ENCODE measurements at regions not wholly inside any gene's neighbourhood (a gene's known extent, or its start where the extent isn't known, plus 50 kb on each side); places are given as distances from the start of the nearest gene placed in this dataset.

- Histone ChIP-seq H3K9me3 (ENCODE audit: control insufficient read depth, low read depth, low read length) (no peaks in the 10 kb centered on the region), H3K36me3 (ENCODE audit: control insufficient read depth in 2 of 2, extremely low read depth in 1 of 2, insufficient read depth in 2 of 2, low read length in 2 of 2) (no peaks in the 10 kb centered on the region), H3K9me1 (ENCODE audit: control insufficient read depth, extremely low read depth, insufficient read depth, low read length) (no peaks in the 10 kb centered on the region), H2AFZ (ENCODE audit: control insufficient read depth, low read length) (no peak overlapping the region), H3K4me2 (ENCODE audit: control insufficient read depth, extremely low read depth, insufficient read depth, low read depth, low read length) (no peak overlapping the region), H4K20me1 (ENCODE audit: control insufficient read depth, extremely low read depth, insufficient read depth, low read length) (no peaks in the 10 kb centered on the region), H3K79me2 (ENCODE audit: control insufficient read depth, insufficient read depth, low read length) (no peaks in the 10 kb centered on the region), H3K4me3 (ENCODE audit: control insufficient read depth in 2 of 3, extremely low read depth in 1 of 3, insufficient read depth in 2 of 3, low read depth in 1 of 3, low read length in 3 of 3) (no peak overlapping the region), H3K4me1 (ENCODE audit: control insufficient read depth, extremely low read depth, insufficient read depth, low read length) (peaks cover 35% of the 10 kb centered on the region), H3K27ac (ENCODE audit: control insufficient read depth, insufficient read depth, low read length) (no peak overlapping the region), H3K27me3 (ENCODE audit: control insufficient read depth, extremely low read depth, insufficient read depth, low read length) (no peaks in the 10 kb centered on the region), H3K9ac (ENCODE audit: control insufficient read depth, extremely low read depth, insufficient read depth, low read length) (no peak overlapping the region)
- DNase-seq (ENCODE audit: low read depth, low spot score), result no peak
- dilution Hi-C loops (cut with MboI; ENCODE audit: extremely low pct_ligation_motif_present, low sequenced_read_pairs), result no loop called here
- FAIRE-seq, result peak; percentile 88
- TF ChIP-seq EZH2 (IDR thresholded peaks at IDR 0.05; ENCODE audit: low read length) (no peak), CTCF (optimal IDR thresholded peaks at IDR 0.05 in 1 of 3, IDR thresholded peaks at IDR 0.05 in 1 of 3, conservative IDR thresholded peaks at IDR 0.05 in 1 of 3; ENCODE audit: extremely low read depth in 1 of 3, insufficient read depth in 2 of 3, low read length in 3 of 3) (no peak)
These were observed 68.3 kb upstream of the ARHGAP29 start for GRCh38 chr1:94305704-94306103.

GRCh38 chr1:94304553-94304952, 67.2 kb upstream of the ARHGAP29 start:
- Histone ChIP-seq H3K4me2 (ENCODE audit: control insufficient read depth, extremely low read depth, insufficient read depth, low read depth, low read length) (peak overlapping the region; percentile 49), H3K36me3 (ENCODE audit: control insufficient read depth in 2 of 2, extremely low read depth in 1 of 2, insufficient read depth in 2 of 2, low read length in 2 of 2) (no peaks in the 10 kb centered on the region), H3K9ac (ENCODE audit: control insufficient read depth, extremely low read depth, insufficient read depth, low read length) (peak overlapping the region; percentile 10), H3K9me1 (ENCODE audit: control insufficient read depth, extremely low read depth, insufficient read depth, low read length) (no peaks in the 10 kb centered on the region), H3K27me3 (ENCODE audit: control insufficient read depth, extremely low read depth, insufficient read depth, low read length) (no peaks in the 10 kb centered on the region), H3K9me3 (ENCODE audit: control insufficient read depth, low read depth, low read length) (no peaks in the 10 kb centered on the region), H2AFZ (ENCODE audit: control insufficient read depth, low read length) (no peak overlapping the region), H3K4me3 (ENCODE audit: control insufficient read depth in 2 of 3, extremely low read depth in 1 of 3, insufficient read depth in 2 of 3, low read depth in 1 of 3, low read length in 3 of 3) (no peak overlapping the region), H4K20me1 (ENCODE audit: control insufficient read depth, extremely low read depth, insufficient read depth, low read length) (no peaks in the 10 kb centered on the region), H3K4me1 (ENCODE audit: control insufficient read depth, extremely low read depth, insufficient read depth, low read length) (peaks cover 47% of the 10 kb centered on the region), H3K27ac (ENCODE audit: control insufficient read depth, insufficient read depth, low read length) (peak overlapping the region; percentile 52), H3K79me2 (ENCODE audit: control insufficient read depth, insufficient read depth, low read length) (no peaks in the 10 kb centered on the region)
- DNase-seq (ENCODE audit: low read depth, low spot score) (no peak), FAIRE-seq (peak; percentile 89)
- dilution Hi-C loops (cut with MboI; ENCODE audit: extremely low pct_ligation_motif_present, low sequenced_read_pairs), result no loop called here
- TF ChIP-seq CTCF (optimal IDR thresholded peaks at IDR 0.05 in 1 of 3, IDR thresholded peaks at IDR 0.05 in 1 of 3, conservative IDR thresholded peaks at IDR 0.05 in 1 of 3; ENCODE audit: extremely low read depth in 1 of 3, insufficient read depth in 2 of 3, low read length in 3 of 3) (no peak), EZH2 (IDR thresholded peaks at IDR 0.05; ENCODE audit: low read length) (no peak)

Data from keratinocyte (primary cell).